CD4-positive, alpha-beta memory T cell (primary cell): ENCODE measurements at regions not wholly inside any gene's neighbourhood (a gene's known extent, or its start where the extent isn't known, plus 50 kb on each side); places are given as distances from the start of the nearest gene placed in this dataset.
A peak's percentile ranks its signal among the peaks of the same experiment; 100 is the strongest.

Source experiments
- CTCF ChIA-PET: fragments of 350-600 bp; sonication (Branson Sonifier 250); formaldehyde crosslinking; loops from one replicate; lab custom pipeline; 2021; ENCODE audit warnings: inconsistent platforms; ENCODE audit not compliant: partially characterized antibody; lab: Charles Lee
- POLR2A ChIA-PET: fragments of 350-600 bp; sonication (Branson Sonifier 250); formaldehyde crosslinking; loops from one replicate; lab custom pipeline; 2021; ENCODE audit not compliant: partially characterized antibody; lab: Charles Lee
- DNase-seq, 5 donors: peaks; one replicate each; pipeline versions ENCODE4 v3.0.0 to v3.0.0-alpha.2; 2020 to 2022; ENCODE audit warnings: mixed read lengths in 1 of 5
- H3K27ac ChIP-seq: one replicate; pipeline ENCODE4 v1.7.0; 2013; ENCODE audit warnings: low read depth, low read length
- H3K27me3 ChIP-seq: 2 replicates; pipeline ENCODE4 v1.7.0; 2013; ENCODE audit warnings: mild to moderate bottlenecking, low read length, moderate library complexity; ENCODE audit not compliant: insufficient read depth
- H3K36me3 ChIP-seq: 2 replicates; pipeline ENCODE4 v1.7.0; 2013; ENCODE audit warnings: mild to moderate bottlenecking, low read length, moderate library complexity; ENCODE audit not compliant: insufficient read depth
- H3K4me1 ChIP-seq: 2 replicates; pipeline ENCODE4 v1.7.0; 2013; ENCODE audit warnings: mild to moderate bottlenecking, low read length, moderate library complexity; ENCODE audit not compliant: insufficient read depth
- H3K4me3 ChIP-seq, 2 donors: one replicate each; pipeline ENCODE4 v1.7.0; 2013; ENCODE audit warnings: low read length in 2 of 2, mild to moderate bottlenecking in 1 of 2
- H3K9me3 ChIP-seq, 2 donors: one replicate each; pipeline ENCODE4 v1.7.0; 2013; ENCODE audit warnings: low read length in 2 of 2, control low read depth in 1 of 2; ENCODE audit not compliant: control insufficient read depth in 1 of 2
- H3K27ac Mint-ChIP-seq, 7 donors: one replicate each; pipeline ENCODE4 v1.8.0; 2020 to 2021; ENCODE audit warnings: mixed read lengths in 7 of 7, mild to moderate bottlenecking in 6 of 7, inconsistent platforms in 3 of 7, moderate library complexity in 3 of 7
- H3K27me3 Mint-ChIP-seq, 2 donors: one replicate each; pipeline ENCODE4 v1.8.0; 2020 to 2021; ENCODE audit warnings: mixed read lengths in 2 of 2
- H3K36me3 Mint-ChIP-seq, 2 donors: one replicate each; pipeline ENCODE4 v1.8.0; 2020 to 2021; ENCODE audit warnings: mixed read lengths in 2 of 2, inconsistent platforms in 1 of 2, mild to moderate bottlenecking in 1 of 2
- H3K4me1 Mint-ChIP-seq, 4 donors: one replicate each; pipeline ENCODE4 v1.8.0; 2020 to 2021; ENCODE audit warnings: mixed read lengths in 4 of 4, mild to moderate bottlenecking in 1 of 4
- H3K4me3 Mint-ChIP-seq, 8 donors: one replicate each; pipeline ENCODE4 v1.8.0; 2020 to 2021; ENCODE audit warnings: mixed read lengths in 8 of 8, mild to moderate bottlenecking in 7 of 8, moderate library complexity in 6 of 8, inconsistent platforms in 3 of 8
- H3K9me3 Mint-ChIP-seq, 8 donors: one replicate each; pipeline ENCODE4 v1.8.0; 2020 to 2021; ENCODE audit warnings: mixed read lengths in 8 of 8, mild to moderate bottlenecking in 5 of 8, inconsistent platforms in 3 of 8, moderate library complexity in 1 of 8
- intact Hi-C: fragments of 100-400 bp; cut with micrococcal nuclease; formaldehyde crosslinking; loops from one replicate; pipeline ENCODE4 v1.15.1; 2023

- Histone ChIP-seq H3K4me1 (peaks cover 10% of the 10 kb centered on the region), H3K9me3 (no peaks in the 10 kb centered on the region), H3K4me3 (no peak overlapping the region), H3K36me3 (no peaks in the 10 kb centered on the region), H3K27ac (no peak overlapping the region), H3K27me3 (no peaks in the 10 kb centered on the region)
- no peak overlapping the region for H3K4me3 Mint-ChIP-seq
- H3K27ac Mint-ChIP-seq: no peak overlapping the region
- H3K4me1 Mint-ChIP-seq: peaks cover 5 to 20% (median 14%) of the 10 kb centered on the region in 4 donors
- no peaks in the 10 kb centered on the region for H3K27me3 Mint-ChIP-seq
- intact Hi-C loops: loop anchor here (2.0 kb wide), 1 partner anchor 129 kb away; no protein-coding TSS in a partner anchor
- H3K9me3 Mint-ChIP-seq: peaks cover 0 to 2% (median 0%) of the 10 kb centered on the region in 8 donors
- H3K36me3 Mint-ChIP-seq: no peaks in the 10 kb centered on the region
- ChIA-PET CTCF (interaction anchor here (0.9 to 9.9 kb wide), 17 partner anchors 10 to 705 kb away, joined by 3 to 71 read pairs (median 6); no protein-coding TSS in a partner anchor), POLR2A (no interaction called here)
- DNase-seq: no peak
Measured at GRCh38 chr5:149435660-149436059, 56.6 kb upstream of the IL17B start.

GRCh38 chr5:149435015-149435376, 55.9 kb upstream of the IL17B start:
- H3K27ac Mint-ChIP-seq: no peak overlapping the region
- H3K9me3 ChIP-seq: no peaks in the 10 kb centered on the region
- intact Hi-C loops: loop anchor here (2.0 kb wide), 1 partner anchor 130 kb away; no protein-coding TSS in a partner anchor

GRCh38 chr5:149434162-149435014, 55.3 kb upstream of the IL17B start:
- intact Hi-C loops: loop anchor here (1.0 to 5.0 kb wide), 3 partner anchors 62 to 130 kb away; no protein-coding TSS in a partner anchor
- POLR2A ChIA-PET: no interaction called here
- no peak overlapping the region for H3K4me3 ChIP-seq
- H3K9me3 ChIP-seq: no peaks in the 10 kb centered on the region
- H3K36me3 ChIP-seq: no peaks in the 10 kb centered on the region
- peaks cover 0 to 11% (median 6%) of the 10 kb centered on the region in 4 donors for H3K4me1 Mint-ChIP-seq
- peaks cover 3% of the 10 kb centered on the region for H3K4me1 ChIP-seq
- H3K27ac Mint-ChIP-seq: no peak overlapping the region
- no peaks in the 10 kb centered on the region for H3K9me3 Mint-ChIP-seq
- DNase-seq: peak in 4 of 5 donors; percentile 34 to 42 (median 38)
- no peaks in the 10 kb centered on the region for H3K36me3 Mint-ChIP-seq
- no peaks in the 10 kb centered on the region for H3K27me3 Mint-ChIP-seq
- CTCF ChIA-PET: interaction anchor here (0.7 to 9.9 kb wide), 41 partner anchors 6 to 703 kb away, joined by 3 to 71 read pairs (median 4); partner anchors contain the start of genes CSNK1A1 and PCYOX1L
- no peaks in the 10 kb centered on the region for H3K27me3 ChIP-seq
- H3K4me3 Mint-ChIP-seq: no peak overlapping the region
- no peak overlapping the region for H3K27ac ChIP-seq

More at GRCh38 chr5:149435015-149435376, 55.9 kb upstream of the IL17B start:
- H3K4me1 ChIP-seq: peaks cover 8% of the 10 kb centered on the region
- Mint-ChIP-seq H3K9me3 (peaks cover 0 to 2% (median 0%) of the 10 kb centered on the region in 8 donors), H3K27me3 (no peaks in the 10 kb centered on the region), H3K36me3 (no peaks in the 10 kb centered on the region), H3K4me3 (no peak overlapping the region), H3K4me1 (peaks cover 3 to 17% (median 10%) of the 10 kb centered on the region in 4 donors)
- H3K27me3 ChIP-seq: no peaks in the 10 kb centered on the region
- POLR2A ChIA-PET: no interaction called here
- H3K27ac ChIP-seq: no peak overlapping the region
- no peak overlapping the region for H3K4me3 ChIP-seq
- no peaks in the 10 kb centered on the region for H3K36me3 ChIP-seq
- no peak for DNase-seq
- CTCF ChIA-PET: interaction anchor here (0.9 to 9.9 kb wide), 23 partner anchors 10 to 704 kb away, joined by 3 to 71 read pairs (median 5); partner anchors contain the start of genes CSNK1A1 and PCYOX1L

- no peak for DNase-seq
- H3K27me3 Mint-ChIP-seq: no peaks in the 10 kb centered on the region
- no peaks in the 10 kb centered on the region for H3K9me3 Mint-ChIP-seq
- H3K27ac Mint-ChIP-seq: no peak overlapping the region
- POLR2A ChIA-PET: no interaction called here
- H3K4me1 Mint-ChIP-seq: peaks cover 0 to 11% (median 6%) of the 10 kb centered on the region in 4 donors
- intact Hi-C loops: loop anchor here (1.0 to 5.0 kb wide), 3 partner anchors 61 to 131 kb away; no protein-coding TSS in a partner anchor
- Histone ChIP-seq H3K36me3 (no peaks in the 10 kb centered on the region), H3K27me3 (no peaks in the 10 kb centered on the region), H3K9me3 (no peaks in the 10 kb centered on the region), H3K4me3 (no peak overlapping the region), H3K4me1 (no peaks in the 10 kb centered on the region), H3K27ac (no peak overlapping the region)
- CTCF ChIA-PET: interaction anchor here (0.7 to 9.9 kb wide), 33 partner anchors 7 to 291 kb away, joined by 3 to 71 read pairs (median 4); partner anchors contain the start of gene PCYOX1L
- no peak overlapping the region for H3K4me3 Mint-ChIP-seq
- H3K36me3 Mint-ChIP-seq: no peaks in the 10 kb centered on the region
Measured at GRCh38 chr5:149433524-149434131, 54.5 kb upstream of the IL17B start.

GRCh38 chr5:149432911-149433401, 53.9 kb upstream of the IL17B start:
- H3K4me1 Mint-ChIP-seq: peaks cover 0 to 7% (median 6%) of the 10 kb centered on the region in 4 donors
- H3K4me3 Mint-ChIP-seq: no peak overlapping the region
- ChIA-PET POLR2A (no interaction called here), CTCF (interaction anchor here (0.5 to 9.9 kb wide), 20 partner anchors 8 to 144 kb away, joined by 3 to 71 read pairs (median 5); no protein-coding TSS in a partner anchor)
- Histone ChIP-seq H3K36me3 (no peaks in the 10 kb centered on the region), H3K27ac (no peak overlapping the region), H3K4me3 (no peak overlapping the region), H3K27me3 (no peaks in the 10 kb centered on the region), H3K9me3 (no peaks in the 10 kb centered on the region), H3K4me1 (no peaks in the 10 kb centered on the region)
- DNase-seq: no peak
- no peaks in the 10 kb centered on the region for H3K36me3 Mint-ChIP-seq
- H3K9me3 Mint-ChIP-seq: no peaks in the 10 kb centered on the region
- intact Hi-C loops: loop anchor here (5.0 kb wide), 1 partner anchor 61 kb away; no protein-coding TSS in a partner anchor
- H3K27ac Mint-ChIP-seq: no peak overlapping the region
- H3K27me3 Mint-ChIP-seq: no peaks in the 10 kb centered on the region

GRCh38 chr5:149432376-149432775, 53.3 kb upstream of the IL17B start:
- Histone ChIP-seq H3K4me1 (no peaks in the 10 kb centered on the region), H3K27me3 (no peaks in the 10 kb centered on the region), H3K4me3 (no peak overlapping the region), H3K36me3 (no peaks in the 10 kb centered on the region), H3K27ac (no peak overlapping the region), H3K9me3 (no peaks in the 10 kb centered on the region)
- Mint-ChIP-seq H3K27ac (no peak overlapping the region), H3K4me1 (peaks cover 0 to 7% (median 6%) of the 10 kb centered on the region in 4 donors), H3K4me3 (no peak overlapping the region), H3K36me3 (no peaks in the 10 kb centered on the region), H3K27me3 (no peaks in the 10 kb centered on the region), H3K9me3 (no peaks in the 10 kb centered on the region)
- POLR2A ChIA-PET: no interaction called here
- no peak for DNase-seq
- intact Hi-C loops: loop anchor here (5.0 kb wide), 1 partner anchor 60 kb away; no protein-coding TSS in a partner anchor
- CTCF ChIA-PET: interaction anchor here (0.5 to 9.9 kb wide), 17 partner anchors 8 to 129 kb away, joined by 3 to 71 read pairs (median 6); no protein-coding TSS in a partner anchor
